IMR-90 (cell line): ENCODE measurements at regions not wholly inside any gene's neighbourhood (a gene's known extent, or its start where the extent isn't known, plus 50 kb on each side); places are given as distances from the start of the nearest gene placed in this dataset.

Source experiments
- ATAC-seq: fragments of 200-7000 bp; cut with Tn5 transposase; 2 replicates; pipeline ENCODE4 v1.9.1; 2020; ENCODE audit warnings: low read depth, mild to moderate bottlenecking, moderate library complexity
- BruUV-seq: library from RNA; stranded (reverse); fragments of 400-500 nt; replicated peaks from 2 replicates; lab custom pipeline; 2021; lab: Mats Ljungman, UMichigan
- CTCF ChIA-PET: fragments of 300-600 bp; formaldehyde crosslinking; extraction: SDS; loops from one replicate; lab custom pipeline; 2021; ENCODE audit warnings: antibody characterized with exemption; lab: Yijun Ruan, JAX
- POLR2A ChIA-PET: fragments of 300-600 bp; sonication (Branson Sonifier 250); formaldehyde crosslinking; loops from one replicate; lab custom pipeline; 2022; ENCODE audit warnings: antibody characterized with exemption; ENCODE audit not compliant: unreplicated experiment; lab: Charles Lee
- DNase-seq: peaks from one replicate; pipeline ENCODE4 v3.0.0; 2013
- H2AFZ ChIP-seq: replicated peaks from 2 replicates; pipeline ENCODE3; 2013; ENCODE audit warnings: low read length, mild to moderate bottlenecking; ENCODE audit not compliant: poor library complexity
- H2AK5ac ChIP-seq: 2 replicates; pipeline ENCODE4 v1.6.1; 2013; ENCODE audit warnings: low read depth, low read length, inconsistent platforms
- H2AK9ac ChIP-seq: replicated peaks from 2 replicates; pipeline ENCODE3; 2013; ENCODE audit warnings: mild to moderate bottlenecking, low read depth, low read length, moderate library complexity; ENCODE audit not compliant: poor library complexity
- H2BK120ac ChIP-seq: 2 replicates; pipeline ENCODE4 v1.6.1; 2013; ENCODE audit warnings: low read depth, low read length, inconsistent platforms
- H2BK15ac ChIP-seq: 3 replicates; pipeline ENCODE4 v1.6.1; 2013; ENCODE audit warnings: low read depth, low read length, inconsistent platforms
- H2BK20ac ChIP-seq: 2 replicates; pipeline ENCODE4 v1.6.1; 2013; ENCODE audit warnings: low read depth, mild to moderate bottlenecking, inconsistent platforms, low read length, moderate library complexity
- H2BK5ac ChIP-seq: 2 replicates; pipeline ENCODE4 v1.6.1; 2013; ENCODE audit warnings: mild to moderate bottlenecking, low read depth, low read length, inconsistent platforms; ENCODE audit not compliant: poor library complexity, severe bottlenecking
- H3K14ac ChIP-seq: replicated peaks from 2 replicates; pipeline ENCODE4 v1.6.1; 2013; ENCODE audit warnings: low read depth, low read length, inconsistent platforms
- H3K18ac ChIP-seq: 2 replicates; pipeline ENCODE4 v1.6.1; 2013; ENCODE audit warnings: low read depth, low read length, control low read depth
- H3K23ac ChIP-seq: 2 replicates; pipeline ENCODE4 v1.6.1; 2013; ENCODE audit warnings: low read depth, low read length, inconsistent platforms
- H3K27ac ChIP-seq: 2 replicates; pipeline ENCODE4 v1.5.1; 2013; ENCODE audit warnings: mild to moderate bottlenecking, control low read depth, low read length; ENCODE audit not compliant: insufficient read depth
- H3K27me3 ChIP-seq: 2 replicates; pipeline ENCODE4 v1.6.1; 2013; ENCODE audit warnings: low read length; ENCODE audit not compliant: control insufficient read depth, insufficient read depth
- H3K36me3 ChIP-seq: 2 replicates; pipeline ENCODE4 v1.6.1; 2013; ENCODE audit warnings: low read length, mixed read lengths; ENCODE audit not compliant: control insufficient read depth, insufficient read depth
- H3K4ac ChIP-seq: 2 replicates; pipeline ENCODE4 v1.6.1; 2013; ENCODE audit warnings: low read depth, low read length, inconsistent platforms
- H3K4me1 ChIP-seq: 2 replicates; pipeline ENCODE4 v1.6.1; 2013; ENCODE audit warnings: low read length, mixed read lengths; ENCODE audit not compliant: control insufficient read depth, insufficient read depth
- H3K4me2 ChIP-seq: 2 replicates; pipeline ENCODE4 v1.6.1; 2013; ENCODE audit warnings: low read depth, mild to moderate bottlenecking, control low read depth, low read length, moderate library complexity
- H3K4me3 ChIP-seq: 2 replicates; pipeline ENCODE4 v1.5.1; 2013; ENCODE audit warnings: low read depth, mild to moderate bottlenecking, control low read depth, low read length, moderate library complexity; ENCODE audit not compliant: insufficient read depth
- H3K56ac ChIP-seq: 2 replicates; pipeline ENCODE4 v1.6.1; 2013; ENCODE audit warnings: low read length, inconsistent platforms; ENCODE audit not compliant: insufficient read depth; ENCODE audit errors: extremely low read depth
- H3K79me1 ChIP-seq, 2 experiments: 2 replicates each; pipeline ENCODE4 v1.6.1; 2013; ENCODE audit warnings: low read length in 2 of 2, inconsistent platforms in 1 of 2, low read depth in 1 of 2
- H3K9ac ChIP-seq: 2 replicates; pipeline ENCODE4 v1.6.1; 2013; ENCODE audit warnings: low read depth, low read length, control low read depth
- H3K9me1 ChIP-seq: 2 replicates; pipeline ENCODE4 v1.6.1; 2013; ENCODE audit warnings: low read length, inconsistent platforms; ENCODE audit not compliant: insufficient read depth
- H3K9me3 ChIP-seq: 2 replicates; pipeline ENCODE4 v1.6.1; 2013; ENCODE audit warnings: low read length; ENCODE audit not compliant: control insufficient read depth, insufficient read depth
- H4K20me1 ChIP-seq: 2 replicates; pipeline ENCODE4 v1.6.1; 2013; ENCODE audit warnings: low read length, inconsistent platforms; ENCODE audit not compliant: insufficient read depth
- H4K5ac ChIP-seq: 2 replicates; pipeline ENCODE4 v1.6.1; 2013; ENCODE audit warnings: mild to moderate bottlenecking, low read depth, low read length, control low read depth
- H4K8ac ChIP-seq, 2 experiments: 2 replicates each; pipeline ENCODE4 v1.6.1; 2013; ENCODE audit warnings: low read depth in 2 of 2, low read length in 2 of 2, control low read depth in 1 of 2, inconsistent platforms in 1 of 2
- H4K91ac ChIP-seq: 2 replicates; pipeline ENCODE4 v1.6.1; 2013; ENCODE audit warnings: low read depth, low read length, inconsistent platforms; ENCODE audit not compliant: insufficient read depth
- BHLHE40 ChIP-seq: fragments of 150-350 bp; IDR thresholded peaks from 2 replicates; pipeline ENCODE4 v1.6.1; 2016; ENCODE audit warnings: mild to moderate bottlenecking, low read depth, low read length
- CEBPB ChIP-seq: IDR thresholded peaks from 2 replicates; pipeline ENCODE4 v1.6.1; 2012; ENCODE audit warnings: low read depth, low read length, improper control_type of control experiment
- CHD1 ChIP-seq: IDR thresholded peaks from 2 replicates; pipeline ENCODE4 v1.6.1; 2012; ENCODE audit warnings: low read depth, low read length, improper control_type of control experiment
- CTCF ChIP-seq: conservative IDR thresholded peaks from 2 replicates; pipeline ENCODE4 v1.5.1; 2012; ENCODE audit warnings: mild to moderate bottlenecking, low read depth, low read length, improper control_type of control experiment
- ELK1 ChIP-seq: fragments of 150-350 bp; IDR thresholded peaks from 2 replicates; pipeline ENCODE4 v1.6.1; 2016; ENCODE audit warnings: low read depth, mild to moderate bottlenecking, low read length, moderate library complexity, borderline replicate concordance
- FOS ChIP-seq: fragments of 150-350 bp; IDR thresholded peaks from 2 replicates; pipeline ENCODE4 v1.6.1; 2016; ENCODE audit warnings: low read depth, low read length
- MAFK ChIP-seq: IDR thresholded peaks from 2 replicates; pipeline ENCODE4 v1.6.1; 2012; ENCODE audit warnings: low read depth, low read length, improper control_type of control experiment
- MAZ ChIP-seq: IDR thresholded peaks from 2 replicates; pipeline ENCODE4 v1.6.1; 2012; ENCODE audit warnings: low read depth, mild to moderate bottlenecking, low read length, improper control_type of control experiment, moderate library complexity, borderline replicate concordance
- NFE2L2 ChIP-seq: fragments of 150-350 bp; IDR thresholded peaks from 2 replicates; pipeline ENCODE4 v1.6.1; 2016; ENCODE audit warnings: low read depth, mild to moderate bottlenecking, low read length
- POLR2A ChIP-seq: IDR thresholded peaks from 2 replicates; pipeline ENCODE4 v1.6.1; 2012; ENCODE audit warnings: mild to moderate bottlenecking, low read depth, low read length
- RAD21 ChIP-seq: IDR thresholded peaks from 2 replicates; pipeline ENCODE4 v1.6.1; 2012; ENCODE audit warnings: low read length, improper control_type of control experiment
- RCOR1 ChIP-seq: IDR thresholded peaks from 2 replicates; pipeline ENCODE4 v1.6.1; 2012; ENCODE audit warnings: mild to moderate bottlenecking, low read length, improper control_type of control experiment; ENCODE audit not compliant: insufficient replicate concordance
- SMC3 ChIP-seq: fragments of 150-350 bp; IDR thresholded peaks from 2 replicates; pipeline ENCODE4 v1.6.1; 2016; ENCODE audit warnings: low read depth, mild to moderate bottlenecking, antibody characterized with exemption, low read length, moderate library complexity
- WGBS, 2 experiments: methylation state at CpG; one replicate each; pipeline versions ENCODE4 v1.1.5 to v1.1.7; 2013; ENCODE audit warnings: missing lambda C conversion rate in 2 of 2; ENCODE audit not compliant: insufficient read length in 1 of 2; ENCODE audit errors: extremely low coverage in 2 of 2; 5-methylcytosine and 5-hydroxymethylcytosine counted together
- dilution Hi-C: fragments of 300-500 bp; cut with HindIII; formaldehyde crosslinking; loops from one replicate; pipeline ENCODE4 v1.14.3; 2018; ENCODE audit warnings: low sequenced_read_pairs; ENCODE audit not compliant: unreplicated experiment
- in situ Hi-C: fragments of 300-500 bp; cut with MboI; formaldehyde crosslinking; loops from 3 replicates; pipeline ENCODE4 v1.14.3; 2019; ENCODE audit warnings: low sequenced_read_pairs, inconsistent platforms, mixed read lengths
- intact Hi-C: fragments of 100-400 bp; cut with micrococcal nuclease; formaldehyde crosslinking; loops from 2 replicates; pipeline ENCODE4 v1.10.0; 2022
- TF ChIP-seq, protein P1 (sequence below): fragments of 150-350 bp; IDR thresholded peaks from 2 replicates; pipeline ENCODE4 v1.6.1; 2017; ENCODE audit warnings: mild to moderate bottlenecking, antibody characterized with exemption, low read length, low read depth

- no peak for ATAC-seq
- H2BK120ac ChIP-seq: no peak overlapping the region
- 80% methylated on average over 1 of the region's 5 CpGs; no CpG with 5 or more reads in 1 of the 2 experiments for WGBS, 2 experiments
Measured at GRCh38 chr2:53182601-53183000, 585.0 kb upstream of the CHAC2 start.

More at GRCh38 chr2:53182601-53183000, 585.0 kb upstream of the CHAC2 start:
- no TSS peak for BruUV-seq
- dilution Hi-C loops: no loop called here
- Histone ChIP-seq H3K18ac (no peak overlapping the region), H3K9ac (no peak overlapping the region), H3K4me3 (no peak overlapping the region), H2BK15ac (no peak overlapping the region), H3K56ac (no peak overlapping the region), H3K9me1 (no peaks in the 10 kb centered on the region), H3K27ac (no peak overlapping the region), H4K91ac (no peak overlapping the region), H3K4me1 (no peaks in the 10 kb centered on the region), H3K14ac (no peak overlapping the region), H2AFZ (no peak overlapping the region), H3K36me3 (no peaks in the 10 kb centered on the region), H3K27me3 (no peaks in the 10 kb centered on the region), H3K79me1 (no peaks in the 10 kb centered on the region), H2BK20ac (no peak overlapping the region), H3K9me3 (no peaks in the 10 kb centered on the region), H3K23ac (no peak overlapping the region), H4K8ac (no peak overlapping the region), H2AK5ac (no peak overlapping the region), H4K20me1 (no peaks in the 10 kb centered on the region), H3K4me2 (no peak overlapping the region), H2BK5ac (no peak overlapping the region), H2AK9ac (no peak overlapping the region), H3K4ac (no peak overlapping the region), H4K5ac (no peak overlapping the region)
- TF ChIP-seq FOS (no peak), CTCF (no peak), MAFK (no peak), MAZ (no peak), ELK1 (no peak), CEBPB (no peak), BHLHE40 (no peak), NFE2L2 (no peak), CHD1 (no peak), POLR2A (no peak), RCOR1 (no peak), SMC3 (no peak), RAD21 (no peak)
- TF ChIP-seq, protein P1, sequence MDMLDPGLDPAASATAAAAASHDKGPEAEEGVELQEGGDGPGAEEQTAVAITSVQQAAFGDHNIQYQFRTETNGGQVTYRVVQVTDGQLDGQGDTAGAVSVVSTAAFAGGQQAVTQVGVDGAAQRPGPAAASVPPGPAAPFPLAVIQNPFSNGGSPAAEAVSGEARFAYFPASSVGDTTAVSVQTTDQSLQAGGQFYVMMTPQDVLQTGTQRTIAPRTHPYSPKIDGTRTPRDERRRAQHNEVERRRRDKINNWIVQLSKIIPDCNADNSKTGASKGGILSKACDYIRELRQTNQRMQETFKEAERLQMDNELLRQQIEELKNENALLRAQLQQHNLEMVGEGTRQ: no peak
- in situ Hi-C loops: no loop called here
- POLR2A ChIA-PET: no interaction called here
- CTCF ChIA-PET: interaction anchor here (1.2 kb wide), 1 partner anchor 19 kb away, joined by 4 read pairs; no protein-coding TSS in a partner anchor
- intact Hi-C loops: no loop called here
- no peak for DNase-seq
